CD4-positive, alpha-beta T cell treated with Interleukin-17A for 1 hour (primary cell): ENCODE measurements at regions not wholly inside any gene's neighbourhood (a gene's known extent, or its start where the extent isn't known, plus 50 kb on each side); places are given as distances from the start of the nearest gene placed in this dataset.
"Not testable (repeated sequence)": the region's sequence is repeated elsewhere in the genome, so short reads cannot be mapped to it uniquely, and the experiment has no call there.

Source experiments
- DNase-seq: peaks from one replicate; pipeline ENCODE4 v3.0.0-alpha.2; 2020

DNA sequence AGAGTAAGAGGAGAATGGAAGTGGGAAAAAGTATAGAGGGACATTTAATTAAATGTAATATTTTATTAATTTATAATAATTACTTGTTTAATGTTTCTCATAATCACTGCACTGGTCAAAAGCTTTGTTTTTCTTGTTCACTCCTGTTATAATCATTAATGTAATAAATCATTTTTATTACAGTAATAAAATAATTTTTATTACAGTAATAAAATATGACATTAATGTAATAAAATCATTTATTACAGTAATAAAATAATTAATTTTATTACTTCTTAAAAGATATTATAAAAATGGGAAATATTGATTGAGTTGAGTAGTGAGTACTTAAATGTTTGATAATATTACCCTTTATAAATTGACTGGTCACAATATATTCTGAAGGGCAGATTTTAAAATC lies 181.1 kb upstream of the SOX2 start:
- DNase-seq, result no peak

- DNase-seq, result no peak
Measured at GRCh38 chr3:181521831-181522230, 189.9 kb upstream of the SOX2 start.

GRCh38 chr3:181518222-181518621 lies 193.5 kb upstream of the SOX2 start:
- no peak for DNase-seq

DNA sequence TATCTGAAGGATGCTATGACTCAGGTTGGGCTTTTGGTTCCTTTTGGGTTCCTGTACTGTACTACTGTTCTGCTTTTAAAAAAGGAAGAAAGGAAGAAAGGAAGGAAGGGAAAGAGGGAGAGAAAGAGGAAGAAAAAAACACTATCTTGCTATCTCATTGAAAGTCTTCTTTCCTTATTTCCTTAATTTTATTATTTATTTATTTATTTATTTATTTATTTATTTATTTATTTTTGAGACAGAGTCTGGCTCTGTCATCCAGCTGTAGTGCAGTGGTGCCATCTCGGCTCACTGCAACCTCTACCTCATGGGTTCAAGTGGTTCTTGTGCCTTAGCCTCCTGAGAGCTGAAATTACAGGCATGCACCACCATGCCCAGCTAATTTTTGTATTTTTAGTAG lies 198.9 kb upstream of the SOX2 start:
- no peak for DNase-seq

DNA sequence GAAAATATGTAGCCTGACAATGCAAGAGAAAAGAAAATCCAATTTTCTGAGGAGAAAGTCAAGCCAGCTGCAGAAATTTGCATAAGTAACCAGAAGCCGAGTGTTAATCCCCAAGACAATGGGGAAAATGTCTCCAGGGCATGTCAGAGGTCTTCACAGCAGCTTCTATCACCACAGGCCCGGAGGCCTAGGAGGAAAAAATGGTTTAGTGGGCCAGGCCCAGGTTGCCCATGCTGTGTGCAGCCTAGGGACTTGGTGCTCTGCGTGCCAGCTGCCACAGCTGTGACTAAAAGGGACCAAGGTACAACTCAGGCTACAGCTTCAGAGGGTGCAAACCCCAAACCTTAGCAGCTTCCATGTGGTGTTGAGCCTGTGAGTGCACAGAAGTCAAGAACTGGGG lies 201.2 kb upstream of the SOX2 start:
- no peak for DNase-seq

DNA sequence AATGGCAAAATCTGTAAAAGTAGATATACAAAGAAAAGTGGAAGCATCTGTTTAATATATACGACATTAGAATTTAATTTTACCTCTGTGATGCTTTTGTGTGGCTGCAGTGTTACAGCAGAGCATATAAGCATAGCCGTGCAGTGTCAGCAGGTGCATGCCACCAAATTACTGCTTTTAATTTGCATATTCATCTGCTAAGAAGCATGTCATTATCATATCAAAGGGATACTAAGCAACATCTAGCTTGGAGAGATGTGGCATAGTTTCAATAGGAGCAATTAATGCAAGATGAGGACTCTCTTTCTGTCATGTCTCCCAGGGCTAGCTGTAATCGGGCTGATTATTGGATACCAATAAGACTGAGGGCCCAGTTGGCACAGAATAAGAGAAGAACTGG lies 214.4 kb upstream of the SOX2 start:
- no peak for DNase-seq

DNA sequence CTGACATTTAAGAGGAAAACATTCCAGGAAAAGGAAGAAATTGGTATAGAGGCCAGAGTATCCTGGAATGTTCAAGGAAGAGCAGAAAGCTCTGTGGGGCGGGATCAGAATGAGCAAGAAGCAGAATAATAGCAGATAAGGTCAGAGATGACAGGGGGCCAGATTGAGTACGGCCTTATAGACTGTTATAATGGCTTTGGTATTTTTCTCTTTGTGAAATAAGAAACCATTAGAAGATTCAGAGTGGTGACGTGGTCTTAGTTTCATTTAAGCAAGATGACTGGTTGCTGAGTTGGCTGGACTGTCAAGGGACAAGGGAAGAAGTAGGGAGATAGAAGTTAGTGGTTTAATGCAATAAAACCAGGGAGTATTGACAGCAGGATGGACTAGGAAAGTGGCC lies 218.3 kb upstream of the SOX2 start:
- no peak for DNase-seq

DNA sequence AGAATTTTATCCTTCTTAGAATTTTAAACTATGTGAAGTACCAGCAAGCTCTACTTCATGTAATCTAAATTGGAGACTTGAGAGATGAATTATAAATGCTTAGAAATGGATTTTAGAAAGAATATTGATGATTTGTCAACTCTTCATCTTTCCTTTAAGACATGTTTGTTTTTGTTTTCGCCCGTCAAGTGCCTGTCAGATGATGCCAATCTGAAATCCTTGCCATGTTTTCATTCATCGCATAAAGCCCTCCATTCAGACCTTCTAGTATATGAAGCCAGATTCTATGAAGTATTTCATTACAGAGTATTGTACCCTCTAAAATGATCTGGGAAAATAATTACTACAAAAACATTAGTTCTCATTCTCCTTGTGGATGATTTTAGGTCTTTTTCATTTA lies 223.2 kb upstream of the SOX2 start:
- DNase-seq, result no peak

- no peak for DNase-seq
Measured at GRCh38 chr3:181487236-181487978, 224.3 kb upstream of the SOX2 start.

GRCh38 chr3:181486141-181486885 lies 225.4 kb upstream of the SOX2 start:
- DNase-seq, result no peak

DNA sequence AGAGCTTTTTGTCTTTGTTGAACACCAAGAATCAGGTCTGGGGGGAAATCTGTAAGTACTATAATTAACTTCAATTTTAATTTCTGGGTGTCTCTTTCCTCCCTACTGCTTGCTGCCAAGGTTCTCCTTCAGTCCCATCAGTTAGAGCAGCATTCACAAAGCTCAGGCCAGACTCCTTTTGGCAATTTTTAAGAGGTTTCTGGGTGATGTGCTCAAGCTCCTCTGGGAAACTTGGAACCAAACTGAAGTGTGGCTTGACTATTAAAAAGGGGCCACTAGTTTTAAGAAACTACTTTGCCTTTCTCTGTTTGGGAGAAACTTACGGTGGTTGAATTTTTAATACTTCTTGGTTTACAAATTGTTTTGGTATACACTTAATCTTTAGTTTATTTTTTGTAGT lies 227.7 kb upstream of the SOX2 start:
- DNase-seq, result no peak

DNA sequence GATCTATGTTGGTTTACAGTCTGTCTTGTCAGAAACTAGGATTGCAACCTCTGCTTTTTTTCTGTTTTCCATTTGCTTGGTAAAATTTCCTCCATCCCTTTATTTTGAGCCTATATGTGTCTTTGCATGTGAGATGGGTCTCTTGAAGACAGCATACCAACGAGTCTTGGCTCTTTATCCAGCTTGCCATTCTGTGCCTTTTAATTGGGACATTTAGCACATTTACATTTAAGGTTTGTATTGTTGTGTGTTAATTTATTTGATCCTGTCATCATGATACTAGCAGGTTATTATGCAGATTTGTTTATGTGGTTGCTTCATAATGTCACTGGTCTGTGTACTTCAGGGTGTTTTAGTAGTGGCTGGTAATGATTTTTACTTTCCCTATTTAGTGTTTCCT lies 236.6 kb upstream of the SOX2 start:
- not testable (repeated sequence) for DNase-seq

GRCh38 chr3:181470349-181470748 lies 241.4 kb upstream of the SOX2 start:
- DNase-seq, result no peak

DNA sequence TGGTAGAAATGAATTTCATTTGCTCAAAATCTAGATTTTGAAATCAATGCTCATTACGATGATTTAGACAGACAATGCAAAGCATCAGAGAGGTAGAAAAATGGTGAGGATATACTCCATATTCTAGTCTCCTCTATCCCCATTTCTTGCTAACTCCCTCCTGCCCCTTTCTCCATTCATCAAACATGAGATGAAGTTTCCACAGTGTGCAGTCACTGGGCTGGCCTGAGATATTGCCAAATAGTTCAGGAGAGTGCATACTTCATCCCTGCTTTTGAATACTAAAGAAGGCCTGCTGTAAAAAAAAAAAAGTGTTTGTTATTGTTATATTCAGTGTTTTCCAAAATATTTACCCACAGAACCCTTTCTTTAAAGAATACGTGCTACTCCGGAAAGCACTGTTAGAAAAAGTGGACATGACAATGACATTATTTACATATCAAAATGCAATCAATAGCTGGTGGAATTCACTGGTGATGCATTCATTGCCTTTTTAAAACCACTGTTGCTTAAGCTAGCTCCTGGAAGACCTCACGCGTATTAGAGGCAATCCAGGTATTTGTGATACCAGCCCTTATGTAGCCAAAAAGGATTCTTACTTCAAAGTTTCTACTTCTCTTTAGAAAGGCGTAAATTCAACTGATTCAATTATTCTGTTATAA lies 247.6 kb upstream of the SOX2 start:
- no peak for DNase-seq

GRCh38 chr3:181461381-181461780 lies 250.3 kb upstream of the SOX2 start:
- DNase-seq, result no peak

DNA sequence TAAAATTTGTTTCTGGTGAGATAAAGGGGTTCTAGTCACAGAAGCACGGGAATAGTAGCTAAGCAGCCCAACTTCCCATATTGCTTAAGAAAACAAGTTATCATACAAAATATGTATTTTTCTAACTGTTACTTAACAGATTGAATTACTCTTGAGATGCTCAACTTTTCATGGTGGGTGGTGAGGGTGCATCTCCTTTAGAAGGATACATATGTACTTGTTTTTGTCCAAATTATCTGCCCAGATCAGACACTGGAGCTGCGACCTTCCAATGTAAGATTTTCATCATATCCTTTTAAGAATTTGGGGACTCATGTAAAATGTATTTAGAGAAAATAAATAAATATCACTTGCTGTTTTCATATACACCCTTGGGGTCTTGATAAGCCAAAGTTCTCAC lies 252.2 kb upstream of the SOX2 start:
- DNase-seq, result no peak

- no peak for DNase-seq
Measured at GRCh38 chr3:181458857-181459256, 252.9 kb upstream of the SOX2 start.

GRCh38 chr3:181457756-181458155 lies 254.0 kb upstream of the SOX2 start:
- no peak for DNase-seq

DNA sequence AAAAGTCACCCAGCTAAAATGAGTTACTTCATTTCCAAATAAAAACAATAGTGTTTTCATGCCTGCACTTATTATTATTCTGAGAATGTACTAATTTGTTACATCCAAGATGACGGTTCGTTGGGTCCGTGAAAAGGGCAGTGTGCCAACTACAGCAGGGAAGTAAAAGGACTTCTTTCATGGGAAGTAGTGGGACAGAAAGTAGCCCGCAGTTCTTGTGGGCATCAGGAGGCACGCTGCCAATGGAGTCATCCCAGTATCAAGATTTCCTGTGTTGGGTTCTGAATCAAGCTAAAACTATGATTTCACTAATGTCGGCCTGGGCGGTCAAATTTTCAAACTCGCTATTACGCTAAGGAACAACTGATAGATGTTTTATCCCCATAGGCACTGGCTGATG lies 254.5 kb upstream of the SOX2 start:
- DNase-seq, result no peak

DNA sequence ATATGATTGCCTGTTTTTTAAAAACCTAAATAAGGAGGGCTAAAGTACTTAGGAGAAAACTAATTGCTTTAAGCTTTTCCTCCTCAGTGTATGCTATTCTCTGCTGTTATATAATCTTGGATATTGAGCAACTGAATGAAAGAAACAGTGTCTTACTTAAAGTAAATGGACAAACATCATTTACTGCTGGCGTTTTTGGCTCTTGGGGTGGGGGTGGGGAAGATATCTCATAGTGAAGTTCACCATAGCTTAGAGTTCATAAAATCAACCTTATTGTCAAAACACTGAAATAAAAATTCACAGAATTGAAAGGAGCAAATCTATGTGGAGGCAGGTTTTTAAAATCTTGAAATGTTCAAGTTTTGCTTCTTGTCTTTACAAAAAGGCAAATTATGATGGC lies 256.4 kb upstream of the SOX2 start:
- DNase-seq, result no peak

GRCh38 chr3:181454451-181455027 lies 257.2 kb upstream of the SOX2 start:
- DNase-seq, result no peak

DNA sequence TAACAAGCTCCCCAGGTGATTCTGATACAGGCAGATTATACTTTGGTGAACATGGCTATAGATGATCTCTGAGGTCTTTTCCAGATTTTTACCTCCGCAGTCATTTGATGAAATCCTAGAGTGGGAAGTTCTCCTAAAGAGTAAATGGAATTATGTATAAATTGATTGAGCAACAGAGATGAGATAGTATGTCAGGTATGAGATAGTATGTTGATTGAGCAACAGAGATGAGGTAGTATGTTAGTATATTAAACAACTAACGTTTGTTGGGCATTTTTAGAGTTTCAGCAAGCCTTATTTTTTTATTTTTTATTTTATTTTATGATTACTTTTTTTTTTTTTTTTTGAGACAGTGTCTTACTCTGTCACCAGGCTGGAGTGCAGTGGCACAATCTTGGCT lies 265.0 kb upstream of the SOX2 start:
- DNase-seq, result no peak

DNA sequence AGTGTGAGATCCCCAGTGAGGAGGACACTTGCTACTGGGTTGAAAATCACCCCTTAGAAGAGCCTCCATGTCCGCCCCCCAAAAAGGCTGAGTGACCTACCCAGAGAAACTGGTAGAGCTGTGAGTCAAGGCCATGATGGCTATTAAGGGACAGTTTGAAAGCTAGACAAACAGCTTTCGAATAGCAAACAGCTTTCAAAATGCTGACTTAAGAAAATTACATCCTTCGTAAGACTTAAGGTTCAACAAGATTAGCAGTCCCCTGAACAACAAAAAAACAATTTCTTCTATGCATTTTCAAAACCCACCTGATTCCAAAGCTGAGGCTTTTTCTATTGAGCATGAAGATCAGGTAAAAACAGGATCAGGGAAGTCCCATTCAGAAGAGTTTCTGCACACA lies 269.7 kb upstream of the SOX2 start:
- no peak for DNase-seq

GRCh38 chr3:181432992-181433391 lies 278.7 kb upstream of the SOX2 start:
- DNase-seq, result no peak
